ENCODE measurements at regions not wholly inside any gene's neighbourhood (a gene's known extent, or its start where the extent isn't known, plus 50 kb on each side); places are given as distances from the start of the nearest gene placed in this dataset.

- no peak overlapping the region for H3K27ac ChIP-seq (ENCODE audit: low read length)
- POLR2A ChIA-PET = no interaction called here
- H3K36me3 ChIP-seq (ENCODE audit: control insufficient read depth, insufficient read depth, low read length) = no peaks in the 10 kb centered on the region
- no peak for DNase-seq (ENCODE audit: low read depth, low spot score)
- ATAC-seq = peak; percentile 76
- CTCF ChIA-PET = no interaction called here
- intact Hi-C loops (cut with micrococcal nuclease; ENCODE audit: unreplicated experiment) (no loop called here), in situ Hi-C loops (cut with HindIII; ENCODE audit: low pct_unique_long_range_greater_than_20kb, low sequenced_read_pairs) (no loop called here)
- no peaks in the 10 kb centered on the region; the same call in 1 of the 2 replicates for H3K4me1 ChIP-seq (ENCODE audit: control insufficient read depth, insufficient read depth, low read length)
- no peaks in the 10 kb centered on the region for H3K9me3 ChIP-seq (ENCODE audit: control insufficient read depth, insufficient read depth, low read depth, low read length)
- H3K27me3 ChIP-seq (ENCODE audit: control insufficient read depth, insufficient read depth, low read length) = no peaks in the 10 kb centered on the region
- TF ChIP-seq TCF7L2 (IDR thresholded peaks at IDR 0.05; ENCODE audit: low read depth, low read length) = no peak
- TF ChIP-seq SIN3A (IDR thresholded peaks at IDR 0.05; ENCODE audit: borderline replicate concordance, insufficient read depth, low read depth, low read length) = no peak
- TF ChIP-seq REST (IDR thresholded peaks at IDR 0.05; ENCODE audit: insufficient read depth in 1 of 2, low read depth in 2 of 2, low read length in 1 of 2) = no peak
- no peak for TF ChIP-seq POLR2AphosphoS5 (IDR thresholded peaks at IDR 0.05; ENCODE audit: low read depth, low read length)
- no peak for TF ChIP-seq CTCF (IDR thresholded peaks at IDR 0.05)
- H3K4me3 ChIP-seq (ENCODE audit: low read depth in 2 of 2, low read length in 2 of 2) = no peak overlapping the region
- BruUV-seq (replicated peaks) = no TSS peak
Observed at GRCh38 chr5:171521219-171521633, 101.8 kb downstream of the FGF18 start.

- no peak overlapping the region for H3K4me3 ChIP-seq (ENCODE audit: low read depth in 2 of 2, low read length in 2 of 2)
- no TSS peak for BruUV-seq (replicated peaks)
- H3K36me3 ChIP-seq (ENCODE audit: control insufficient read depth, insufficient read depth, low read length) = no peaks in the 10 kb centered on the region
- ATAC-seq (no peak; the same call in 1 of the 2 replicates), DNase-seq (ENCODE audit: low read depth, low spot score) (no peak)
- intact Hi-C loops (cut with micrococcal nuclease; ENCODE audit: unreplicated experiment) = no loop called here
- no peaks in the 10 kb centered on the region for H3K27me3 ChIP-seq (ENCODE audit: control insufficient read depth, insufficient read depth, low read length)
- in situ Hi-C loops (cut with HindIII; ENCODE audit: low pct_unique_long_range_greater_than_20kb, low sequenced_read_pairs) = no loop called here
- H3K4me1 ChIP-seq (ENCODE audit: control insufficient read depth, insufficient read depth, low read length) = no peaks in the 10 kb centered on the region; the same call in 1 of the 2 replicates
- TF ChIP-seq POLR2AphosphoS5 (IDR thresholded peaks at IDR 0.05; ENCODE audit: low read depth, low read length) = no peak
- TF ChIP-seq TCF7L2 (IDR thresholded peaks at IDR 0.05; ENCODE audit: low read depth, low read length) = no peak
- no peak for TF ChIP-seq REST (IDR thresholded peaks at IDR 0.05; ENCODE audit: insufficient read depth in 1 of 2, low read depth in 2 of 2, low read length in 1 of 2)
- no peak for TF ChIP-seq CTCF (IDR thresholded peaks at IDR 0.05)
- no peak for TF ChIP-seq SIN3A (IDR thresholded peaks at IDR 0.05; ENCODE audit: borderline replicate concordance, insufficient read depth, low read depth, low read length)
- no peaks in the 10 kb centered on the region for H3K9me3 ChIP-seq (ENCODE audit: control insufficient read depth, insufficient read depth, low read depth, low read length)
- CTCF ChIA-PET = no interaction called here
- H3K27ac ChIP-seq (ENCODE audit: low read length) = no peak overlapping the region
- POLR2A ChIA-PET = no interaction called here
Observed at GRCh38 chr5:171521679-171522078, 102.2 kb downstream of the FGF18 start.

Measured in Panc1 (cell line).